Effector memory CD4-positive, alpha-beta T cell (primary cell): ENCODE measurements at regions not wholly inside any gene's neighbourhood (a gene's known extent, or its start where the extent isn't known, plus 50 kb on each side); places are given as distances from the start of the nearest gene placed in this dataset.

Experiments used
- DNase-seq, 3 donors: peaks; one replicate each; pipeline ENCODE4 v3.0.0-alpha.2; 2020
- H3K27ac ChIP-seq: 2 replicates; pipeline ENCODE4 v1.7.0; 2013; ENCODE audit warnings: mild to moderate bottlenecking, low read length, moderate library complexity; ENCODE audit not compliant: insufficient read depth, poor library complexity, severe bottlenecking
- H3K27me3 ChIP-seq: replicated peaks from 2 replicates; pipeline ENCODE4 v1.7.0; 2013; ENCODE audit warnings: mild to moderate bottlenecking, low read length; ENCODE audit not compliant: insufficient read depth, control insufficient read depth, poor library complexity, severe bottlenecking
- H3K36me3 ChIP-seq: 2 replicates; pipeline ENCODE4 v1.7.0; 2013; ENCODE audit warnings: mild to moderate bottlenecking, low read length, moderate library complexity; ENCODE audit not compliant: control insufficient read depth, insufficient read depth
- H3K4me1 ChIP-seq: 2 replicates; pipeline ENCODE4 v1.7.0; 2013; ENCODE audit warnings: low read length, mild to moderate bottlenecking; ENCODE audit not compliant: control insufficient read depth, insufficient read depth, poor library complexity, severe bottlenecking
- H3K4me3 ChIP-seq: 2 replicates; pipeline ENCODE4 v1.7.0; 2013; ENCODE audit warnings: low read length, low read depth, mild to moderate bottlenecking; ENCODE audit not compliant: insufficient read depth, poor library complexity, severe bottlenecking
- H3K9me3 ChIP-seq: 2 replicates; pipeline ENCODE4 v1.7.0; 2013; ENCODE audit warnings: mild to moderate bottlenecking, low read length, moderate library complexity; ENCODE audit not compliant: control insufficient read depth

DNA sequence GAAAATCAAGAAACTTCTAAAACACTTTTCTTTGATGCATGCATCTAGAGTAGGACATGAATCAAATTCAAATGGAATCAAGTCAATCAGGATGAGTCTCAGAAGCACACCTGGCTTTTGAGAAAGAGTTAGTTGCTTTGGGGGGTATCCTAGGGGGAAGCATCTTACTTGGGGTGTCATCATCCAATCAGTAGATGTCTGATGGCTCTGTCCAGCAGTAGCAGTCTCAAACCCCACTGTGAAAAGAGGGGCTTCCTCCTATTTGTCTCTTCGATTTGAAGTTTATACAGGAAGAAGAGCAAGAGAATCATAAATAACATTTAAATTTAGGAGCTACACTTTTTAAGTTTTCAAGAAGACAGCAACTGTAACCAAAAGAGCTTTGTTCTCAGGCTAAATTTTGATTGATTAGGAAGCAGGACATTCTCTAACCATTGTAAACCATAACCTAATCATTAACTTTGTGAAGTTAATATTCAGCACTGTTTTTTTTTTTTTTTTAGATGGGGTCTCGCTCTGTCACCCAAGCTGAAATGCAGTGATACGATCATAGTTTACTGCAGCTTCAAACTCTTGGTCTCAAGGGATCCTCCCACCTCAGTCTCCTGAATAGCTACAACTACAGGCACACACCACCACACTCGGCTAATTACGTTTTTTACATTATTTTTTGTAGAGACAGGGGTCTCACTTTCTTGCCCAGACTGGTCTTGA, 614.7 kb downstream of the CSNK1G3 start:
- H3K27me3 ChIP-seq: no peaks in the 10 kb centered on the region
- DNase-seq: no peak
- H3K4me3 ChIP-seq: no peak overlapping the region
- no peaks in the 10 kb centered on the region for H3K9me3 ChIP-seq
- no peaks in the 10 kb centered on the region for H3K36me3 ChIP-seq
- H3K27ac ChIP-seq: no peak overlapping the region
- H3K4me1 ChIP-seq: no peaks in the 10 kb centered on the region

DNA sequence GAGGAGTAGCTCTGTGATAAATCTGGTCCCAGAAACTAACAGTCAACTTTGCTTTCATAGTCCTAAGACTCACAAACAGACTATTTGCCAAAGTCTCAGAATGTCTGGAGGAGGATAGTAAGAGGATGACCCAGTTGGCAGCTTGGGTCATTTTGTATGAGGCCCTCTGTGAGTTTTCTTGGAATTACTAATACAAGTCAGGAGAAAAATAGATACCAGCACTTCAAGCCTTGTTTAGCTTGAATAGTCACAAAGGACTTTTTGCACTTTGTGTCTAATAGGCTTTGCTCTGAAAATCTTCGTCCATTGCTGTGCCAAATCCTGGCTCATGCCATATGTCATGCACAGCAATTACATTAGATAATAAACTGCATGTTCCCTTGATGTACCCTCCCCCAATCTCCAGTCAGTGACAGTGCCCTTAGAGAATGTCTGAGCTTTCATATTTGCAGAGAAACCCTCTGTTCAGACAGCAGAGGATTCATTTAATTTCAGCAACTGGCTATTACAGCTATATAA, 612.8 kb downstream of the CSNK1G3 start:
- Histone ChIP-seq H3K27ac (no peak overlapping the region), H3K36me3 (no peaks in the 10 kb centered on the region), H3K4me1 (no peaks in the 10 kb centered on the region), H3K9me3 (no peaks in the 10 kb centered on the region), H3K27me3 (no peaks in the 10 kb centered on the region), H3K4me3 (no peak overlapping the region)
- no peak for DNase-seq

DNA sequence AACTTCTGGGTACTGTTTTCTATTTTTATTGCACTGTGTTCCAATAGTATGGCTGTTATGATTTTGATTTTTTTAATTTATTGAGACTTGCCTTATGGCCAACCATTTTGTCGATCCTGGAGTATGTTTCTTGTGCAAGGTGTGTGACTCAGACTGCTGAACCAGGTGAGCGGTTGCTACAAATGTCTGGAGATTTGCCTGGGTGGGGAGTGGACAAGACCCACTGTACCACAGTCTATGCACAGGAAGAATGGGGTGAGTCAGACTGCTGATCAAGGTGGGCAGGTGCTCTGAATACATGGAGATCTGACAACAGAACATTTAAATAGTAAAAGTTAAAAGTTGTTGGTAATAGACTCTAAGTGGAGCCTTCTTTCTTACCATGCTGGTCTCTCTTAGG, 609.2 kb downstream of the CSNK1G3 start:
- Histone ChIP-seq H3K27ac (no peak overlapping the region), H3K27me3 (no peaks in the 10 kb centered on the region), H3K36me3 (no peaks in the 10 kb centered on the region), H3K9me3 (no peaks in the 10 kb centered on the region), H3K4me3 (no peak overlapping the region), H3K4me1 (no peaks in the 10 kb centered on the region)
- DNase-seq: no peak

DNA sequence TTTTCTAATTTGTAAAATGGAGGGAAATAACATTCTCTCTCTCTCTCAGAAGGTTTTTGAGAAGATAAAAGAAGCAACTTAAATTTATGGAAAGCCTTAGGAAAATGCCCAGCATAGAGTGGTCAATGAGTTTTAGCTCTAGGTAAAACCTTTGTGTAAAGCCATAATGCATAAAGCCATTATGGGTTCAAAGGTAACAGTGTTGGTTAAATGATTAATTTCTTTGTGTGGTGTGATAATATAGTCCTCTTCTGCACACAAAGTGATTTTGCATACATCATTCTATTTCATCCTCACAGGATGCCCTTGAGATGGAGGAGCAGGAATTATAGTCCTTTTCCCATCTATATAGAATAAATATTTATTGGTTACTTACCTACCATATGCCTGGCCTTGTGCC, 602.9 kb downstream of the CSNK1G3 start:
- Histone ChIP-seq H3K27ac (no peak overlapping the region), H3K27me3 (no peaks in the 10 kb centered on the region), H3K4me3 (no peak overlapping the region), H3K4me1 (no peaks in the 10 kb centered on the region), H3K9me3 (no peaks in the 10 kb centered on the region), H3K36me3 (no peaks in the 10 kb centered on the region)
- DNase-seq: no peak

DNA sequence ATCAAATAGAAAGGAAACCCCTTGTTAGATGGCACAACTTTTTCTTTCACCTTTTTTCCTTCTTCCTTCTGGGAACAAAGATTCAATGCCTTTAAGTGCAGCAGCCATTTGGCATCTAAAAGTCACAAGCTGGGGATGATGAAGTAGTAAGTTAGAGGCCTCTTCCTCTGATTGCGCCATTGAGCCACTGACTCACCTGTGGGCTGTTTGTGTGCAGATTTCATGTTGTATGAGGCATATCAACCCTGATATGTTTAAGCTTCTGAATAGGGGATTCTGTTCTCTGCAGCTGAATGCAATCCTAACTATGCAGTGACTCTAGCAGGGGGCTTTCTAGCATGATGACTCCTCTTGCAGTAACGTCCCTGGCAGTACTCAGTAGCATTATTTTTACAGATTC, 599.9 kb downstream of the CSNK1G3 start:
- no peaks in the 10 kb centered on the region for H3K27me3 ChIP-seq
- DNase-seq: no peak
- no peaks in the 10 kb centered on the region for H3K4me1 ChIP-seq
- no peaks in the 10 kb centered on the region for H3K36me3 ChIP-seq
- H3K4me3 ChIP-seq: no peak overlapping the region
- no peaks in the 10 kb centered on the region for H3K9me3 ChIP-seq
- H3K27ac ChIP-seq: no peak overlapping the region

DNA sequence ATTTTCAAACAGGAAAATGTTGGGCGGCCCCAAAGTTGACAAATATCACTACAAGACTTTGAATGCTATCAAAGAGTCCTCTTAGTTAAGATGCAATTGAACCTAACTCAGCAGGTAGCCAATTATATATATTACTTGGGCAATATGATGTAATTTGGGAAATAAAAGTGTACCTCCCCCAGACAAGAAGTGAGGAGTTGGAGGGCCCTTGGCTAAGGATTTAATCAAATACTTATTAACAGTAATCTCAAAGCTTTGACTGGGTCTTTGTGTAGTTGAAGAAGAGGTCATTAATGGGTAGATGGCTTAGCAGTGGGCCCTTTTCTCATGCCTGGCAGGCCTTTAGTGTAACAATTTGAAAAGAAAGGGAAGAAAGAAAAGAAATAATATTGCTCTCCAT, 599.0 kb downstream of the CSNK1G3 start:
- Histone ChIP-seq H3K4me3 (no peak overlapping the region), H3K36me3 (no peaks in the 10 kb centered on the region), H3K9me3 (no peaks in the 10 kb centered on the region), H3K27me3 (no peaks in the 10 kb centered on the region), H3K4me1 (no peaks in the 10 kb centered on the region), H3K27ac (no peak overlapping the region)
- DNase-seq: no peak

DNA sequence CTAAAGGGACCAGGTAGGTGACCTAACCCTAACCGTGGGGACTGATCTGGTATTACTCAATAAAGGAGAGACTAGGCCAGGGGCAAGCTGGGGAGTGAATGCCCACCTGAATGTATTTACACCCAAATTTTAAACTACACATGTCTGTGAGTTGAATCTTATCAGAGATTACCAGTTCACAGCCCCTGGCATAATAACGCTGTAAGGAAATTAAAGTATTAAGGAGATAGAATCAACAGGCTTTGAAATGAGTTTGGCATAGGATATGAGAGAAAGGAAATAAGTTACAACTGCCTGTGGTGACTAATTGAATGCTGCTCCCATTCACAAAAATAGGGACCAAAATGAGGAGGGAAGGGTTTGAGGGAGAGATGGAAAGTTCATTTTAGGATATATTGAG, 593.3 kb downstream of the CSNK1G3 start:
- Histone ChIP-seq H3K4me3 (no peak overlapping the region), H3K9me3 (no peaks in the 10 kb centered on the region), H3K27ac (no peak overlapping the region), H3K27me3 (no peaks in the 10 kb centered on the region), H3K4me1 (no peaks in the 10 kb centered on the region), H3K36me3 (no peaks in the 10 kb centered on the region)
- no peak for DNase-seq

DNA sequence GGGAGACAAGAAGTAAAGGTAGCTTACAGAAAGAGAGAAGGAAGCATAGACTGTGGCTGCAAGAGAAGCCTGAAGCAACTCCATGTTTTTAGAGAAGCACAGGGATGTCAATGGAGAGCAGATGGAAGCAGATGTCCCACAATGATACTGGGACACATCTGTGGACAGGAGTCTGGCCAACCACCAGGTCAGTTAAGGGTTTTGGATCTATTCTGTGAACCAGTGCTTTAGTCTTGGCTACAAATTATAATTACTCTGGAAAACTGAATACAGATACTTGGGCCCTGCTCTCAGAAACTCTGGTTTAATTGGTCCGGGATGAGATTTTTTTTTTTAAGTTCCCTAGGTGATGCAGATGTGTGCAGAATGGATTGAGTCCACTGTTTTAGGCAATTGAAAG, 592.8 kb downstream of the CSNK1G3 start:
- no peak overlapping the region for H3K4me3 ChIP-seq
- no peaks in the 10 kb centered on the region for H3K27me3 ChIP-seq
- no peak for DNase-seq
- H3K36me3 ChIP-seq: no peaks in the 10 kb centered on the region
- no peak overlapping the region for H3K27ac ChIP-seq
- H3K9me3 ChIP-seq: no peaks in the 10 kb centered on the region
- H3K4me1 ChIP-seq: no peaks in the 10 kb centered on the region

DNA sequence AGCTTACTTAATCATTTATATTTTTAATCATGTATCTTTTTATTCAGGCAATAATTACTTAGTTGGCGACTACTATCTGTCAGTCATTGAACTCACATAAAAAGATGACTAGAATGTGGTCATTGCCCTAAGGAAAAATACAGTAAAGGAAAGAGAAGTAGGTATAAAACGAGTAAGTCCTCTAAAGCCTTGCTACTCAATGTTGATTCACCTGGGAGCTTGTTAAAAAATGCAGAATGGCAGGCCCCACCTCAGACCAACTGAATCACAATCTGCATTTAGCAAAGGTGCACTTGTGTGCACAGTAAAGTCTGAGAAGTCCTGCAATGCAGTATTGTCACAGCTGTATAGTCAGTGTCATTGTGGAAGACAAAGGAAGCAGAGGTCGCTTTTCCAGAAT, 592.4 kb downstream of the CSNK1G3 start:
- DNase-seq: no peak
- H3K9me3 ChIP-seq: no peaks in the 10 kb centered on the region
- H3K4me3 ChIP-seq: no peak overlapping the region
- H3K27ac ChIP-seq: no peak overlapping the region
- no peaks in the 10 kb centered on the region for H3K27me3 ChIP-seq
- no peaks in the 10 kb centered on the region for H3K36me3 ChIP-seq
- no peaks in the 10 kb centered on the region for H3K4me1 ChIP-seq

DNA sequence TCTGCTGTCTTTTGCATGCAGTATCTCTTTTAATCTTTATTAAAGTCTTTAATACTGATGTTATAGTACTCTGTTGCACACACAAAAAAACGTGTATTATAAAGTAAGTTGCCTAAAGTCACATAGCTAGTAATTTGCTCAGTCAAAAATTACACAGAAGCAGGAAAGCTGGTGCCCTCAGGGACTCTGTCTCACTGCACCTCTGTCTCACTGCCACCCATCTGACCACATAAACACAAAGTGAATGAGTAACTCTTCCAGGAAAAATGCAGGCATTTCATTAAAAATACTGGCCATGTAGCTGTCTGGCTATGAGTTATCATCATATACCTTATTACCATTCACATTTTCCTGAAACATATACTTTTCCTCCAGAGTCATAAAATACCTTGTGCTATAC, 591.7 kb downstream of the CSNK1G3 start:
- Histone ChIP-seq H3K27ac (no peak overlapping the region), H3K27me3 (no peaks in the 10 kb centered on the region), H3K4me1 (no peaks in the 10 kb centered on the region), H3K4me3 (no peak overlapping the region), H3K36me3 (no peaks in the 10 kb centered on the region), H3K9me3 (no peaks in the 10 kb centered on the region)
- no peak for DNase-seq
